ENCODE measurements at regions not wholly inside any gene's neighbourhood (a gene's known extent, or its start where the extent isn't known, plus 50 kb on each side); places are given as distances from the start of the nearest gene placed in this dataset.

- no peak for TF ChIP-seq CTCF (IDR thresholded peaks at IDR 0.05)
- no peak for TF ChIP-seq POLR2A (IDR thresholded peaks at IDR 0.05)
Measured at GRCh38 chr20:11221046-11221445, 547.2 kb upstream of the JAG1 start.
